ENCODE measurements at regions not wholly inside any gene's neighbourhood (a gene's known extent, or its start where the extent isn't known, plus 50 kb on each side); places are given as distances from the start of the nearest gene placed in this dataset.

- Histone ChIP-seq H3K9ac (ENCODE audit: low read depth in 1 of 3, low read length in 3 of 3) (no peak overlapping the region), H3K9me3 (ENCODE audit: control insufficient read depth in 3 of 3, low read length in 3 of 3) (no peaks in the 10 kb centered on the region), H3K4me1 (ENCODE audit: control insufficient read depth in 3 of 3, insufficient read depth in 3 of 3, low read length in 3 of 3) (no peaks in the 10 kb centered on the region), H3K27me3 (ENCODE audit: control insufficient read depth in 3 of 3, insufficient read depth in 3 of 3, low read length in 3 of 3) (no peaks in the 10 kb centered on the region), H3K27ac (ENCODE audit: low read depth, low read length) (no peak overlapping the region), H3K36me3 (ENCODE audit: control insufficient read depth in 3 of 3, insufficient read depth in 3 of 3, low read length in 3 of 3) (no peaks in the 10 kb centered on the region), H3K4me3 (ENCODE audit: low read length in 3 of 3) (no peak overlapping the region)
These were observed 181.1 kb downstream of the MID1IP1 start for GRCh38 chrX:38982370-38982769.

DNA sequence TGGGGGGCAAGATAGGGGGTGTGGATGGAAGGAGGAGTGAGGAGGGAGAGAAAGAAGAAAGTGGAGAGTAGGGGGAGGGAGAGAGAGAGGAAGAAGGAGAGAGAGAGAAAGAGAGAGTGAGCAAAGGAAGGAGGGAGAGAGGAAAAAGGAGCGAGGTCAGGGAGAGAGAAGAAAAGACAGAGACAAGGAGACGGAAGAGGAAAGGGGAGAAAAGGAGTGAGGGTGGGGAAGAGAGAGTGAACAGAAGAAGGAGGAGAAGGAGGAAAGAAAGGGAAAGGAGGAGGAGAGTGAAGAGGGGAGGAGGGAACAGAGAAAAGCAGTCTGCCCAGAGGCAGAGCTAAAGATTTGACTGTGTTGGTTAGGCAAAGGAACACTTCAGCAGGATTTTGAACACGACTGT lies 181.6 kb downstream of the MID1IP1 start:
- no peaks in the 10 kb centered on the region for H3K36me3 ChIP-seq (ENCODE audit: control insufficient read depth in 3 of 3, insufficient read depth in 3 of 3, low read length in 3 of 3)
- H3K9me3 ChIP-seq (ENCODE audit: control insufficient read depth in 3 of 3, low read length in 3 of 3), result no peaks in the 10 kb centered on the region
- H3K27me3 ChIP-seq (ENCODE audit: control insufficient read depth in 3 of 3, insufficient read depth in 3 of 3, low read length in 3 of 3), result no peaks in the 10 kb centered on the region
- no peak overlapping the region for H3K27ac ChIP-seq (ENCODE audit: low read depth, low read length)
- H3K4me1 ChIP-seq (ENCODE audit: control insufficient read depth in 3 of 3, insufficient read depth in 3 of 3, low read length in 3 of 3), result no peaks in the 10 kb centered on the region
- no peak overlapping the region for H3K9ac ChIP-seq (ENCODE audit: low read depth in 1 of 3, low read length in 3 of 3)
- no peak overlapping the region for H3K4me3 ChIP-seq (ENCODE audit: low read length in 3 of 3)

DNA sequence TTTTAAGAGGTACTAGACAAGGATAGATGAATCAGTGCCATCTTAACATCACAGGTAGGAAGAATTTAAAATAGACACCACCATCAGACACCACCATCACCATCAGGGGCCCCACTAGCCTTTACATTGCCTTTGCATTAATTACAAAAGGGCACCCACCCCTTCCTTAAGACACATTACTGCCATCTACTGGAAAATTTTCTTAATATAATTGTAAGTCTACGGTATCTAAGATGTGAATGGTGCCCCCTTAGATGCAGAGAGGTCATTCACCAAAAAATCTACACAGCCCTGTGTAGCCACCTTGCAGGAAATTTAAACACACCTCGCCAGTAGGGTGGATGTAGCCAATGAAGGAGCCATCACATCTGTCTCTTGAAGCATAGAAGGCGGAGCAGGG lies 184.1 kb downstream of the MID1IP1 start:
- Histone ChIP-seq H3K4me1 (ENCODE audit: control insufficient read depth in 3 of 3, insufficient read depth in 3 of 3, low read length in 3 of 3) (no peaks in the 10 kb centered on the region), H3K27me3 (ENCODE audit: control insufficient read depth in 3 of 3, insufficient read depth in 3 of 3, low read length in 3 of 3) (no peaks in the 10 kb centered on the region), H3K36me3 (ENCODE audit: control insufficient read depth in 3 of 3, insufficient read depth in 3 of 3, low read length in 3 of 3) (no peaks in the 10 kb centered on the region), H3K9ac (ENCODE audit: low read depth in 1 of 3, low read length in 3 of 3) (no peak overlapping the region), H3K27ac (ENCODE audit: low read depth, low read length) (no peak overlapping the region), H3K9me3 (ENCODE audit: control insufficient read depth in 3 of 3, low read length in 3 of 3) (no peaks in the 10 kb centered on the region), H3K4me3 (ENCODE audit: low read length in 3 of 3) (no peak overlapping the region)

DNA sequence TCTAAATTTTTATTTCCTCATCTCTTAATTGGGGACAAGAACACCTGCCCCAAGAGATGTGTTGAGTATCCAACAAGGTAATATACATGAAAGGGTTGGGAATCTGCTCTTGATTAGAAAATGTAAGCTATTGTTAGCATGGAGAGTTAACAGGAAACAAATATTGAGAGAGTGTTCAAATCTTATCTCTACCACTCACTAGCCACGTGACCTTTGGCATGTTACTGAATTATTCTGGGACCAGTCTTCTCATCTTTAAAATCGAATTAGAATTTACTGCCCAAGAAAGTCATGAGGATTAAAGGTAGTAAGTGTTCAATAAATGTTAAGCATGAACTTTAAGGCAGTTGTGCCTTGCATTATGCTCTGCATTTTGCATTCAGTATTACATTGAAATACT lies 184.7 kb downstream of the MID1IP1 start:
- no peaks in the 10 kb centered on the region for H3K4me1 ChIP-seq (ENCODE audit: control insufficient read depth in 3 of 3, insufficient read depth in 3 of 3, low read length in 3 of 3)
- H3K9ac ChIP-seq (ENCODE audit: low read depth in 1 of 3, low read length in 3 of 3), result no peak overlapping the region
- no peak overlapping the region for H3K4me3 ChIP-seq (ENCODE audit: low read length in 3 of 3)
- H3K36me3 ChIP-seq (ENCODE audit: control insufficient read depth in 3 of 3, insufficient read depth in 3 of 3, low read length in 3 of 3), result no peaks in the 10 kb centered on the region
- H3K27ac ChIP-seq (ENCODE audit: low read depth, low read length), result no peak overlapping the region
- H3K9me3 ChIP-seq (ENCODE audit: control insufficient read depth in 3 of 3, low read length in 3 of 3), result no peaks in the 10 kb centered on the region
- H3K27me3 ChIP-seq (ENCODE audit: control insufficient read depth in 3 of 3, insufficient read depth in 3 of 3, low read length in 3 of 3), result no peaks in the 10 kb centered on the region

DNA sequence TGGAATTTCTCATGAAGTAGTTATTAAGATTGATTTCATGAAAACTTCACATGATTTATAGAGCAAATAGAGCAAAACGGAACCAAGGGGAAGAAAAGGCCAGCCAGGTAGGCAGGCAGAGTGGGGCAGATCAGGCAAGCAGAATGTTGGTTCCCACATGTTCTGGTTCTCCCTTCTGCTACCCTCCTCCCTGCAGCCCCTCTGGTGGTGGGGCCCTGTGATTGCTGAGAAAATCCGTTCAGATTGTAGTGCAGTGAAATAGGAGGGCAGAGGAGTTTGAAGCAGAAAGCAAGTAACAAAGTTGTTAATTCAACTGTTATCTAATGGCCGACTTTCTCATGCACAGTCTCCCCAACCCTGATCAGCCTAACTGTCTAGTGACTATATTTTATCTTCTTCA lies 185.3 kb downstream of the MID1IP1 start:
- no peak overlapping the region for H3K4me3 ChIP-seq (ENCODE audit: low read length in 3 of 3)
- no peak overlapping the region for H3K9ac ChIP-seq (ENCODE audit: low read depth in 1 of 3, low read length in 3 of 3)
- no peaks in the 10 kb centered on the region for H3K4me1 ChIP-seq (ENCODE audit: control insufficient read depth in 3 of 3, insufficient read depth in 3 of 3, low read length in 3 of 3)
- H3K27me3 ChIP-seq (ENCODE audit: control insufficient read depth in 3 of 3, insufficient read depth in 3 of 3, low read length in 3 of 3), result no peaks in the 10 kb centered on the region
- no peaks in the 10 kb centered on the region for H3K36me3 ChIP-seq (ENCODE audit: control insufficient read depth in 3 of 3, insufficient read depth in 3 of 3, low read length in 3 of 3)
- H3K27ac ChIP-seq (ENCODE audit: low read depth, low read length), result no peak overlapping the region
- H3K9me3 ChIP-seq (ENCODE audit: control insufficient read depth in 3 of 3, low read length in 3 of 3), result no peaks in the 10 kb centered on the region

DNA sequence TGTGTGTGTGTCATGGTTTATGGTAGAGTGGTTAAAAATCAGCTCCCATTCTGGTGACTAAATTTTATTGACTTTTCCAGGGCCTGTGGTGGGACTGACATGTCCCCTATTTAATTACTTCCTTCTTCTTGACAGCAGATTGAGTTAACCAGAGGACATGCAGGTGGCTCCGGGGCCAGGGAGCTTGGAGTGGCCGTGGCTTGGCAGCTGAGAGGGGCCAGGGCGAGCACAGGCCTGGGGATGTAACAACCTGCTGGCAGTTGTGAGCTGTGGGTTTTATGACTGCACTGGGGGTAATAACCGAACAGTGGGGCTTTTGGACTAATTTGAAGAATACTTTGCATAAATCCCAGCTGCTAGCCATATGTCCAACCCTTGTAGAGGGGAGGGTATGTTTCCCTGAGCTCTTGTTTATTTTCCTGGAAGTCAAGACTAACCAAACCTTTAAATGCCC lies 186.0 kb downstream of the MID1IP1 start:
- Histone ChIP-seq H3K27me3 (ENCODE audit: control insufficient read depth in 3 of 3, insufficient read depth in 3 of 3, low read length in 3 of 3) (peaks cover 0 to 2% (median 0%) of the 10 kb centered on the region in 3 donors), H3K36me3 (ENCODE audit: control insufficient read depth in 3 of 3, insufficient read depth in 3 of 3, low read length in 3 of 3) (no peaks in the 10 kb centered on the region), H3K4me1 (ENCODE audit: control insufficient read depth in 3 of 3, insufficient read depth in 3 of 3, low read length in 3 of 3) (no peaks in the 10 kb centered on the region), H3K4me3 (ENCODE audit: low read length in 3 of 3) (no peak overlapping the region), H3K9me3 (ENCODE audit: control insufficient read depth in 3 of 3, low read length in 3 of 3) (no peaks in the 10 kb centered on the region), H3K27ac (ENCODE audit: low read depth, low read length) (no peak overlapping the region), H3K9ac (ENCODE audit: low read depth in 1 of 3, low read length in 3 of 3) (no peak overlapping the region)

GRCh38 chrX:38988301-38988700 lies 187.0 kb downstream of the MID1IP1 start:
- H3K27ac ChIP-seq (ENCODE audit: low read depth, low read length), result no peak overlapping the region
- peaks cover 0 to 3% (median 0%) of the 10 kb centered on the region in 3 donors for H3K27me3 ChIP-seq (ENCODE audit: control insufficient read depth in 3 of 3, insufficient read depth in 3 of 3, low read length in 3 of 3)
- no peaks in the 10 kb centered on the region for H3K36me3 ChIP-seq (ENCODE audit: control insufficient read depth in 3 of 3, insufficient read depth in 3 of 3, low read length in 3 of 3)
- no peak overlapping the region for H3K9ac ChIP-seq (ENCODE audit: low read depth in 1 of 3, low read length in 3 of 3)
- H3K4me3 ChIP-seq (ENCODE audit: low read length in 3 of 3), result no peak overlapping the region
- no peaks in the 10 kb centered on the region for H3K4me1 ChIP-seq (ENCODE audit: control insufficient read depth in 3 of 3, insufficient read depth in 3 of 3, low read length in 3 of 3)
- H3K9me3 ChIP-seq (ENCODE audit: control insufficient read depth in 3 of 3, low read length in 3 of 3), result no peaks in the 10 kb centered on the region

- H3K27me3 ChIP-seq (ENCODE audit: control insufficient read depth in 3 of 3, insufficient read depth in 3 of 3, low read length in 3 of 3), result peaks cover 0 to 3% (median 0%) of the 10 kb centered on the region in 3 donors
- H3K9me3 ChIP-seq (ENCODE audit: control insufficient read depth in 3 of 3, low read length in 3 of 3), result no peaks in the 10 kb centered on the region
- H3K4me1 ChIP-seq (ENCODE audit: control insufficient read depth in 3 of 3, insufficient read depth in 3 of 3, low read length in 3 of 3), result no peaks in the 10 kb centered on the region
- H3K9ac ChIP-seq (ENCODE audit: low read depth in 1 of 3, low read length in 3 of 3), result no peak overlapping the region
- H3K4me3 ChIP-seq (ENCODE audit: low read length in 3 of 3), result no peak overlapping the region
- H3K36me3 ChIP-seq (ENCODE audit: control insufficient read depth in 3 of 3, insufficient read depth in 3 of 3, low read length in 3 of 3), result no peaks in the 10 kb centered on the region
- no peak overlapping the region for H3K27ac ChIP-seq (ENCODE audit: low read depth, low read length)
These were observed 187.8 kb downstream of the MID1IP1 start for GRCh38 chrX:38989076-38989475.

- H3K9ac ChIP-seq (ENCODE audit: low read depth in 1 of 3, low read length in 3 of 3), result no peak overlapping the region
These were observed 190.6 kb downstream of the MID1IP1 start for GRCh38 chrX:38991656-38992440.

GRCh38 chrX:38992441-38993096 lies 191.3 kb downstream of the MID1IP1 start:
- Histone ChIP-seq H3K36me3 (ENCODE audit: control insufficient read depth in 3 of 3, insufficient read depth in 3 of 3, low read length in 3 of 3) (no peaks in the 10 kb centered on the region), H3K4me3 (ENCODE audit: low read length in 3 of 3) (no peak overlapping the region), H3K27ac (ENCODE audit: low read depth, low read length) (no peak overlapping the region), H3K9ac (ENCODE audit: low read depth in 1 of 3, low read length in 3 of 3) (no peak overlapping the region), H3K9me3 (ENCODE audit: control insufficient read depth in 3 of 3, low read length in 3 of 3) (no peaks in the 10 kb centered on the region), H3K4me1 (ENCODE audit: control insufficient read depth in 3 of 3, insufficient read depth in 3 of 3, low read length in 3 of 3) (no peaks in the 10 kb centered on the region), H3K27me3 (ENCODE audit: control insufficient read depth in 3 of 3, insufficient read depth in 3 of 3, low read length in 3 of 3) (peaks cover 0 to 3% (median 0%) of the 10 kb centered on the region in 3 donors)

More at GRCh38 chrX:38991656-38992440, 190.6 kb downstream of the MID1IP1 start:
- H3K4me1 ChIP-seq (ENCODE audit: control insufficient read depth in 3 of 3, insufficient read depth in 3 of 3, low read length in 3 of 3), result no peaks in the 10 kb centered on the region
- peaks cover 0 to 3% (median 0%) of the 10 kb centered on the region in 3 donors for H3K27me3 ChIP-seq (ENCODE audit: control insufficient read depth in 3 of 3, insufficient read depth in 3 of 3, low read length in 3 of 3)
- H3K36me3 ChIP-seq (ENCODE audit: control insufficient read depth in 3 of 3, insufficient read depth in 3 of 3, low read length in 3 of 3), result no peaks in the 10 kb centered on the region
- no peak overlapping the region for H3K27ac ChIP-seq (ENCODE audit: low read depth, low read length)
- H3K9me3 ChIP-seq (ENCODE audit: control insufficient read depth in 3 of 3, low read length in 3 of 3), result no peaks in the 10 kb centered on the region
- no peak overlapping the region for H3K4me3 ChIP-seq (ENCODE audit: low read length in 3 of 3)

All from skeletal muscle tissue (tissue), 3 donors.